ENCODE measurements at regions not wholly inside any gene's neighbourhood (a gene's known extent, or its start where the extent isn't known, plus 50 kb on each side); places are given as distances from the start of the nearest gene placed in this dataset.
"Not testable (repeated sequence)": the region's sequence is repeated elsewhere in the genome, so short reads cannot be mapped to it uniquely, and the experiment has no call there.

DNA sequence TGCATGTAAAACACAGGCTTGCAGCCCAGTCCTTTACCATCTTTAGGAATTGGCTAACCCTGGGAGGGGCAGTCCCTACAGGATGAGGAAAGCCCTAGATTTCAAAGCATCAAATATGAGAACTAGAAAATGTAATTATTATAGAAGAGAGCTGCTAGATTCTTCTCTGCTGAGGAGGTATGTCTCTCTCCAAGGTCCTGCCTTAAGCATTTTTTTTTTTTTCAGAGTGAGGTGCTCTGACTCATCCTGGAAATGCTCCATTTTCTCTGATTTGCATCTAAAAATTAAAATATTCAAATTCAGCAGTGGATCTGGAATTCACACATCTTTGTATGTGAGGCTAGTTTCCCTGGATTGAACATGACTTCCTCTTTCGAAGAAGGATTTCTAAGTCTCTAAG, 149.8 kb downstream of the ZNF648 start:
- H3K9me3 ChIP-seq (ENCODE audit: control insufficient read depth, low read depth, low read length), result no peaks in the 10 kb centered on the region
- H3K27me3 ChIP-seq (ENCODE audit: control insufficient read depth, insufficient read depth, low read length), result no peaks in the 10 kb centered on the region
- DNase-seq, result no peak
- no CpG with 5 or more reads among the region's 1 CpG for WGBS (ENCODE audit: insufficient coverage, low lambda C conversion rate)
- H3K27ac ChIP-seq (ENCODE audit: low read length), result no peak overlapping the region
- no peaks in the 10 kb centered on the region for H3K36me3 ChIP-seq (ENCODE audit: control insufficient read depth, insufficient read depth, low read length)
- no peaks in the 10 kb centered on the region for H3K4me1 ChIP-seq (ENCODE audit: control insufficient read depth, insufficient read depth, low read length)
- H3K4me3 ChIP-seq (ENCODE audit: low read length), result no peak overlapping the region

DNA sequence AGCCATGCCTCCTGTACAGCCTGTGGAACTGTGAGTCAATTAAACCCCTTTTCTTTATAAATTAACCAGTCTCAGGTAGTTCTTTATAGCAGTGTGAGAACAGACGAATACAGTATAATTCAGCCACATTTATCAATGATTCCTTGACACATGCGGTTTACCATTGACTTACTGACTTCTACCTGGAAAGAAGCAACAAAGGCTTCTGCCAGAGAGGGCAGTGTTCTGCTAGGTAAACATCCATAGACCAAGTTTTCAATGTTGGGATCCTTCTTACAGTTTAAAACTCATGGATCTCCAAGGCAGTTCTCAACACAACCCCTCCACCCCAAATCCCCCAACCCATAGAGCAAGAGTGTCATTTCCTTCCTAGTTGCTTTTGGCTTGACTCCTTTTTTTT, 150.6 kb downstream of the ZNF648 start:
- Histone ChIP-seq H3K4me3 (ENCODE audit: low read length) (no peak overlapping the region), H3K36me3 (ENCODE audit: control insufficient read depth, insufficient read depth, low read length) (no peaks in the 10 kb centered on the region), H3K4me1 (ENCODE audit: control insufficient read depth, insufficient read depth, low read length) (no peaks in the 10 kb centered on the region), H3K27ac (ENCODE audit: low read length) (no peak overlapping the region), H3K27me3 (ENCODE audit: control insufficient read depth, insufficient read depth, low read length) (no peaks in the 10 kb centered on the region), H3K9me3 (ENCODE audit: control insufficient read depth, low read depth, low read length) (no peaks in the 10 kb centered on the region)
- no peak for DNase-seq
- WGBS (ENCODE audit: insufficient coverage, low lambda C conversion rate), result no CpG with 5 or more reads among the region's 2 CpGs

DNA sequence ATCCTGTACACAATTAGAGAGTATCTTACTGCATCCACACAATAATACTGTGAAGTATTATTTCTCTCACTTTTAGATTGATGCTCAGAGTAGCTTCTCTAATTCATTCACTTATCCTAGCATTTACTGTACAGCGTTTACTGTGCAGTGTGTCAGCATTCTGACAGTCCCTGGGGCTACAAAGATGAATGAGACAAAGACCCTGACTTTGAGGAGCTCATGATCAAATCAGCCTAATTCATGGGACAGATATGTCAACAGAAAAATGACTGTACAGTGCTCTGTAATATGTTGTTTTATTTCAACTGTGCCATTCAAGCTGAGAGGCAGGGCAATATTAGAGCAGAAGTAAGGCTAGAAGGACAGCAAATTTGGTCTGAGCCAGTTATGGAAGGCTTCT, 152.5 kb downstream of the ZNF648 start:
- Histone ChIP-seq H3K36me3 (ENCODE audit: control insufficient read depth, insufficient read depth, low read length) (no peaks in the 10 kb centered on the region), H3K4me3 (ENCODE audit: low read length) (no peak overlapping the region), H3K27ac (ENCODE audit: low read length) (no peak overlapping the region), H3K9me3 (ENCODE audit: control insufficient read depth, low read depth, low read length) (no peaks in the 10 kb centered on the region), H3K27me3 (ENCODE audit: control insufficient read depth, insufficient read depth, low read length) (no peaks in the 10 kb centered on the region), H3K4me1 (ENCODE audit: control insufficient read depth, insufficient read depth, low read length) (no peaks in the 10 kb centered on the region)
- WGBS (ENCODE audit: insufficient coverage, low lambda C conversion rate), result no CpG with 5 or more reads among the region's 1 CpG
- DNase-seq, result no peak

DNA sequence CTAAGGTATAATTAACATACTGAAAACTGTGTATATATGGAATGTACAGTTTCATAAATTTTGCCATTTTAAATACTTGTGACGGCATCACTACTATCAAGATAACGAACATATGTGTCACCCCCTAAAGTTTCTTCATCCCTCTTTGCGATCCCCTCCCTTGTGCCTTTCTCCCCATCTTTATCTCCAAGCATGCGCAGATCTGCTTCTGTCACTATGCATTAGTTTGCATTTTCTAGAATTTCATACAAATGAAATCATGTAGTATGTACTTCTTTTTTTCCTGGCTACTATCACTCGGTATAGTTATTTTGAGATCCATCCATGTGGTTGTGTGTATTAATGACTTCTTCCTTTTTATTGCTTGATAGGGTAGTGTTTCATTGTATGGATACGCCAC, 154.9 kb downstream of the ZNF648 start:
- Histone ChIP-seq H3K27me3 (ENCODE audit: control insufficient read depth, insufficient read depth, low read length) (no peaks in the 10 kb centered on the region), H3K27ac (ENCODE audit: low read length) (no peak overlapping the region), H3K4me1 (ENCODE audit: control insufficient read depth, insufficient read depth, low read length) (no peaks in the 10 kb centered on the region), H3K36me3 (ENCODE audit: control insufficient read depth, insufficient read depth, low read length) (no peaks in the 10 kb centered on the region), H3K4me3 (ENCODE audit: low read length) (no peak overlapping the region), H3K9me3 (ENCODE audit: control insufficient read depth, low read depth, low read length) (no peaks in the 10 kb centered on the region)
- WGBS (ENCODE audit: insufficient coverage, low lambda C conversion rate), result 100% methylated on average over 4 of the region's 6 CpGs
- no peak for DNase-seq

DNA sequence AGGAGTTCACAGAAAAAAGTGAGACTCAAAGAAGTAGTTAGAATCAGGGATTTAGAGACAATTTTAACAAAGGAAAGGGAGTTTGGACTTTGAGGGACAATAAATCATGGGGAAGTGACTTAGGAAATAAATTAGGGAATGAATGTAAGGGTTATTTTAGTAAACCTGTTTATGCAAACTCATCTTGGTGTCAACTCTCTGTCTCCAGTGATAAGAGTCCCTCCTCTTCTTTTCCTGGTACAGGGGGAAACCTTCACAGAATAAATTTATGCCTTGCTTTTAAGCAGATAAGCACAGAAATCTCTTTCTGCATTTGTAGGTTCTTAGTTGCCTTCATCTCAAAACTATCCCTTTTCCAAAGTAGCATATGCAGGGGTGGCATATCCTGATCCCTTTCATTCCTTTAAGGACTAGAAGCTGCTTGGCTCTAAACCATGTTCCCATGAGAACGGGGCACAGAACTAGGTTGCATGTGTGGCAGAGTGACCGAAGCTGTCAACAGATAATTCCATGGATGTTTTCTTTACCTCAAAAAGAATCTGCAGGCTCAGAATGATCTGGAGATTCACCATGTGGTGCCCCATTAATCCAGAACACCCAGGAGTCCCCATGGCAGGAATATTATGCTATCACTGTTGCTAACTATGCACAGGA, 155.4 kb downstream of the ZNF648 start:
- Histone ChIP-seq H3K27me3 (ENCODE audit: control insufficient read depth, insufficient read depth, low read length) (no peaks in the 10 kb centered on the region), H3K4me1 (ENCODE audit: control insufficient read depth, insufficient read depth, low read length) (no peaks in the 10 kb centered on the region), H3K9me3 (ENCODE audit: control insufficient read depth, low read depth, low read length) (no peaks in the 10 kb centered on the region), H3K4me3 (ENCODE audit: low read length) (no peak overlapping the region), H3K36me3 (ENCODE audit: control insufficient read depth, insufficient read depth, low read length) (no peaks in the 10 kb centered on the region), H3K27ac (ENCODE audit: low read length) (no peak overlapping the region)
- no CpG with 5 or more reads among the region's 2 CpGs for WGBS (ENCODE audit: insufficient coverage, low lambda C conversion rate)
- no peak for DNase-seq

DNA sequence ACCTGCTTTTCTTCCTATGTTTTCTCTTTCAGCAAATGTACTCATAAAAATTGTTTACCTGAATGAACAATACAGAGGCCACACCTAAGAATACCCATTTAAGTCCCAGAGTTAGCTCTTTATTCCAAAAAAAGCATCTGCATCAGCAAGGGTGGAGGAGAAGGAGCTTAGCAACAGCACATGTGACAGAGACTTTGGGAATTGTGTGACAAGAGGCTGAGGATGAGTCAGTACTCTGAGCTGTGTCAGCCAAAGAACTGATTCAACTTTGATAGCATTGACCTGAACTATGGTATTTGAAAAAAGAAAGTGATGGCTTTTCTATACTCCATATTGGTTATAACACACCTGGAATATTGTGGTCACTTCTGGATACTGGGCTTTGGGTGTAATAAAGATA, 162.7 kb downstream of the ZNF648 start:
- Histone ChIP-seq H3K36me3 (ENCODE audit: control insufficient read depth, insufficient read depth, low read length) (no peaks in the 10 kb centered on the region), H3K27ac (ENCODE audit: low read length) (no peak overlapping the region), H3K4me3 (ENCODE audit: low read length) (no peak overlapping the region), H3K27me3 (ENCODE audit: control insufficient read depth, insufficient read depth, low read length) (no peaks in the 10 kb centered on the region), H3K4me1 (ENCODE audit: control insufficient read depth, insufficient read depth, low read length) (no peaks in the 10 kb centered on the region), H3K9me3 (ENCODE audit: control insufficient read depth, low read depth, low read length) (no peaks in the 10 kb centered on the region)
- no peak for DNase-seq

DNA sequence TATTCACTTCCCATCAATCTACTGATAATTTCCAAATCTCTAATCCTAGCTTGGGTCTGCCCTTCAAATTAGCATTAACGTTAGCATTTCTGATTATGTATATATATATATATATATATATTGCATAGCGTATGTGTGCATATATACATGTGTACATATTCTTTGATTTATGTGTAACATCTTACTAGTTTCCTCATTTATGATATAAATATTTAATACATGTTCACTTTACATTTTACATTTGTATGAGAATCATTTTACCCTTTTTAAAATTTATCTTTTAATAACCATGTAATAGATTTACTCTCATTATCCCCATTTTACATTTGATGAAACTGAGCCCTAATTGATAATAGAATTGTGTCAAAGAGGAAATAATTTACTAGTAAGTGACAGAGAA, 164.7 kb downstream of the ZNF648 start:
- no peaks in the 10 kb centered on the region for H3K4me1 ChIP-seq (ENCODE audit: control insufficient read depth, insufficient read depth, low read length)
- H3K36me3 ChIP-seq (ENCODE audit: control insufficient read depth, insufficient read depth, low read length), result no peaks in the 10 kb centered on the region
- no peak for DNase-seq
- no peak overlapping the region for H3K4me3 ChIP-seq (ENCODE audit: low read length)
- no peaks in the 10 kb centered on the region for H3K9me3 ChIP-seq (ENCODE audit: control insufficient read depth, low read depth, low read length)
- no peak overlapping the region for H3K27ac ChIP-seq (ENCODE audit: low read length)
- H3K27me3 ChIP-seq (ENCODE audit: control insufficient read depth, insufficient read depth, low read length), result no peaks in the 10 kb centered on the region
- 100% methylated on average over 1 of the region's 2 CpGs for WGBS (ENCODE audit: insufficient coverage, low lambda C conversion rate)

DNA sequence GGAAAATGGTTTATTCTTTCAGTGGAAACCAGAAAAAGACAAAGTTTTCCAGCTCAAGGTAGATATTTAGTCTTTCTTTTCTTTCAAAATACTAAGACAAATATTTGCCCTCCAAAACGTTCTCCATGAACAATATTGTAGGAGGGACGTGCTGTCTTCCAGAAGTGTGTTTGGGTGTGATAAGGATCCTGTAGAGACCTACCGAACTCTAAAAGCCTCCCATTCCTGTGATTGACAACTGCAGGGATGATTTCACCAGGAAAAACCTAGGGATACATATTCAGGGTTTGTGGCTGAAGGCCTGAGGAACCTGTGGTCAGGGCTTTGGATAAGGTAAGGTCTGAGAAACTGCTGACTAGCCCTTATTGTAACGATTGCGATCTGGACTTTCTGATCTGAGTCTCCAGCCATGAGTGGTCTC, 167.1 kb downstream of the ZNF648 start:
- H3K9me3 ChIP-seq (ENCODE audit: control insufficient read depth, low read depth, low read length), result no peaks in the 10 kb centered on the region
- no CpG with 5 or more reads among the region's 5 CpGs for WGBS (ENCODE audit: insufficient coverage, low lambda C conversion rate)
- no peak overlapping the region for H3K27ac ChIP-seq (ENCODE audit: low read length)
- DNase-seq, result no peak
- no peaks in the 10 kb centered on the region for H3K27me3 ChIP-seq (ENCODE audit: control insufficient read depth, insufficient read depth, low read length)
- H3K4me1 ChIP-seq (ENCODE audit: control insufficient read depth, insufficient read depth, low read length), result no peaks in the 10 kb centered on the region
- H3K4me3 ChIP-seq (ENCODE audit: low read length), result no peak overlapping the region
- no peaks in the 10 kb centered on the region for H3K36me3 ChIP-seq (ENCODE audit: control insufficient read depth, insufficient read depth, low read length)

DNA sequence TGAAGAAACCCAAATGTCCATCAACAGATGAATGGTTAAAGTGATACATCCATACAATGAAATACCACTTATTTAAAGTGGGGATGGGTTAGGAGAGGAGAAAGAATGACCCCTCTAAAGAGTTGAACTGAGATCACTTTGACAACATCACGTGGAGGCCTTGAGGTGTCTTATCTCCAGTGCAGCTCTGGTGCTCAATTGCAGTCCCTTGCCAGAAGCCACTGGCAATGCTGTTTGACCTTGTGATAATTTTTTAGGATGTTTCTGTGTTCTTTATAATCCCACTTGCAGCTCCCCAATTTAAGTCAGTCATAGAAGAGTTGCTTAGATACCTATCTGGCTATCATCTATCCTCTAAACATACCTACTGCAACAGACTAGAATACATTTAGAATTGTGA, 167.6 kb downstream of the ZNF648 start:
- Histone ChIP-seq H3K4me1 (ENCODE audit: control insufficient read depth, insufficient read depth, low read length) (no peaks in the 10 kb centered on the region), H3K27me3 (ENCODE audit: control insufficient read depth, insufficient read depth, low read length) (no peaks in the 10 kb centered on the region), H3K36me3 (ENCODE audit: control insufficient read depth, insufficient read depth, low read length) (no peaks in the 10 kb centered on the region), H3K27ac (ENCODE audit: low read length) (no peak overlapping the region), H3K9me3 (ENCODE audit: control insufficient read depth, low read depth, low read length) (no peaks in the 10 kb centered on the region), H3K4me3 (ENCODE audit: low read length) (no peak overlapping the region)
- DNase-seq, result no peak
- no CpG with 5 or more reads among the region's 1 CpG for WGBS (ENCODE audit: insufficient coverage, low lambda C conversion rate)

DNA sequence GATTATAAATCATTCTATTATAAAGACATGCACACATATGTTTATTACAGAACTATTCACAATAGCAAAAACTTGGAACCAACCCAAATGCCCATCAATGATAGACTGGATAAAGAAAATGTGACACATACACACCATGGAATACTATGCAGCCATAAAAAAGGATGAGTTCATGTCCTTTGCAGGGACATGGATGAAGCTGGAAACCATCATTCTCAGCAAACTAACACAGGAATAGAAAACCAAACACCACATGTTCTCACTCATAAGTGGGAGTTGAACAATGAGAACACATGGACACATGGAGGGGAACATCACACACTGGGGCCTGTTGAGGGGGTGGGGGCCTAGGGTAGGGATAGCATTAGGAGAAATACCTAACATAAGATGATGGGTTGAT, 168.4 kb downstream of the ZNF648 start:
- not testable (repeated sequence) for H3K4me1 ChIP-seq (ENCODE audit: control insufficient read depth, insufficient read depth, low read length); DNase-seq; H3K27me3 ChIP-seq (ENCODE audit: control insufficient read depth, insufficient read depth, low read length); H3K4me3 ChIP-seq (ENCODE audit: low read length); H3K36me3 ChIP-seq (ENCODE audit: control insufficient read depth, insufficient read depth, low read length); H3K27ac ChIP-seq (ENCODE audit: low read length); H3K9me3 ChIP-seq (ENCODE audit: control insufficient read depth, low read depth, low read length)

DNA sequence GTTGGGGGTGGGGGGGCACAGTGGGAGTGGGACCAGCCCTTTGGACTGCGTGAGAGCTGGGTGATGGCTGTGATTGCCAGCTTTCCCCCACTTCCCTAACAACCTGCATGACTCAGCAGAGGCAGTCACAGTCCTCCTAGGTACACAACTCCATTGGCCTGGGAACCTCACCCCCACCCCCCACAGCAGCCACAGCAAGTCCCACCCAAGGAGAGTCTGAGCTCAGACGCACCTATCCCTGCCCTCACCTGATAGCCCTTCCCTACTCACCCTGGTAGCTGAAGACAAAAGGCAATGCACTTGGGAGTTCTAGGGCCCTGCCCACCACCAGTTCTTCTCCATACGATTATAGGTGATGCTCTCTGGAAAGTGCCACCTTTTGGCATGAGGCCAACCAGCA, 188.9 kb downstream of the ZNF648 start:
- no peak for DNase-seq
- no CpG with 5 or more reads among the region's 3 CpGs for WGBS (ENCODE audit: insufficient coverage, low lambda C conversion rate)
- H3K9me3 ChIP-seq (ENCODE audit: control insufficient read depth, low read depth, low read length), result no peaks in the 10 kb centered on the region
- no peaks in the 10 kb centered on the region for H3K4me1 ChIP-seq (ENCODE audit: control insufficient read depth, insufficient read depth, low read length)
- no peak overlapping the region for H3K27ac ChIP-seq (ENCODE audit: low read length)
- no peaks in the 10 kb centered on the region for H3K36me3 ChIP-seq (ENCODE audit: control insufficient read depth, insufficient read depth, low read length)
- no peaks in the 10 kb centered on the region for H3K27me3 ChIP-seq (ENCODE audit: control insufficient read depth, insufficient read depth, low read length)
- H3K4me3 ChIP-seq (ENCODE audit: low read length), result no peak overlapping the region

All from large intestine (tissue), 3 donors.